B cell (primary cell): ENCODE measurements at regions not wholly inside any gene's neighbourhood (a gene's known extent, or its start where the extent isn't known, plus 50 kb on each side); places are given as distances from the start of the nearest gene placed in this dataset.

Experiments used
- ATAC-seq: fragments of 200-7000 bp; cut with Tn5 transposase; one replicate; pipeline ENCODE4 v1.10.0; 2021; ENCODE audit warnings: low read depth, mild to moderate bottlenecking, moderate number of reproducible peaks, moderate library complexity
- CTCF ChIA-PET: fragments of 350-600 bp; sonication (Branson Sonifier 250); formaldehyde crosslinking; loops from one replicate; lab custom pipeline; 2021; ENCODE audit warnings: antibody characterized with exemption, inconsistent platforms; lab: Charles Lee
- POLR2A ChIA-PET: fragments of 350-600 bp; sonication (Branson Sonifier 250); formaldehyde crosslinking; loops from one replicate; lab custom pipeline; 2021; ENCODE audit warnings: antibody characterized with exemption; lab: Charles Lee
- DNase-seq: peaks from one replicate; pipeline ENCODE4 v3.0.0; 2013
- H2AFZ ChIP-seq: 2 replicates; pipeline ENCODE4 v1.6.1; 2012; ENCODE audit warnings: mild to moderate bottlenecking, low read depth, low read length; ENCODE audit not compliant: insufficient read depth, poor library complexity, severe bottlenecking
- H3K27ac ChIP-seq, 2 donors: 1 replicate in 1 of 2; 2 replicates in 1 of 2; pipeline ENCODE4 v1.5.1; 2012 to 2013; ENCODE audit warnings: low read length in 2 of 2, mild to moderate bottlenecking in 2 of 2, moderate library complexity in 1 of 2
- H3K27me3 ChIP-seq, 4 experiments: fragments of 200-600 bp in 1 of 4; sonication (generic) in 1 of 4; replicated peaks in 1 of 4; 1 replicate in 2 of 4; 2 replicates in 2 of 4; pipeline versions ENCODE4 v1.6.1 to v1.7.0; 2013 to 2016; ENCODE audit warnings: low read length in 3 of 4, mild to moderate bottlenecking in 2 of 4, mixed read lengths in 1 of 4, moderate library complexity in 1 of 4; ENCODE audit not compliant: insufficient read depth in 4 of 4, control insufficient read depth in 3 of 4; ENCODE audit errors: control extremely low read depth in 1 of 4
- H3K36me3 ChIP-seq, 2 experiments: replicated peaks in 1 of 2; 1 replicate in 1 of 2; 2 replicates in 1 of 2; pipeline versions ENCODE4 v1.6.1 to v1.7.1; 2013; ENCODE audit warnings: low read length in 1 of 2; ENCODE audit not compliant: insufficient read depth in 2 of 2, control insufficient read depth in 1 of 2; ENCODE audit errors: control extremely low read depth in 1 of 2, extremely low read depth in 1 of 2
- H3K4me1 ChIP-seq, 2 donors: fragments of 200-600 bp in 1 of 2; sonication (generic) in 1 of 2; 1 replicate in 1 of 2; 2 replicates in 1 of 2; pipeline versions ENCODE4 v1.5.1 to v1.6.1; 2013 to 2017; ENCODE audit warnings: low read length in 2 of 2; ENCODE audit not compliant: control insufficient read depth in 2 of 2, insufficient read depth in 2 of 2
- H3K4me2 ChIP-seq: replicated peaks from 2 replicates; pipeline ENCODE3; 2012; ENCODE audit warnings: mild to moderate bottlenecking, low read depth, low read length; ENCODE audit not compliant: poor library complexity, severe bottlenecking
- H3K4me3 ChIP-seq, 5 experiments: fragments of 200-600 bp in 1 of 5; sonication (generic) in 1 of 5; 1 replicate in 3 of 5; 2 replicates in 2 of 5; pipeline versions ENCODE4 v1.5.1 to v1.7.0; 2011 to 2016; ENCODE audit warnings: low read length in 4 of 5, mild to moderate bottlenecking in 4 of 5, low read depth in 2 of 5, control low read depth in 1 of 5, moderate library complexity in 1 of 5; ENCODE audit not compliant: insufficient read depth in 1 of 5; ENCODE audit errors: control extremely low read depth in 1 of 5, extremely low read depth in 1 of 5
- H3K79me2 ChIP-seq: fragments of 200-600 bp; sonication (generic); one replicate; pipeline ENCODE4 v1.6.0; 2016; ENCODE audit warnings: low read length; ENCODE audit not compliant: control insufficient read depth, insufficient read depth
- H3K9ac ChIP-seq: fragments of 200-600 bp; sonication (generic); 2 replicates; pipeline ENCODE4 v1.6.1; 2017; ENCODE audit warnings: mild to moderate bottlenecking, low read length, moderate library complexity
- H3K9me3 ChIP-seq, 3 donors: one replicate each; pipeline versions ENCODE4 v1.6.1 to v1.7.1; 2013; ENCODE audit warnings: low read length in 2 of 3; ENCODE audit not compliant: control insufficient read depth in 2 of 3, insufficient read depth in 1 of 3; ENCODE audit errors: control extremely low read depth in 1 of 3
- H4K20me1 ChIP-seq: 2 replicates; pipeline ENCODE4 v1.6.0; 2012; ENCODE audit warnings: mild to moderate bottlenecking, low read length; ENCODE audit not compliant: insufficient read depth, control insufficient read depth, poor library complexity, severe bottlenecking
- H3K27ac Mint-ChIP-seq: one replicate; pipeline ENCODE4 v1.8.0; 2021; ENCODE audit warnings: mixed read lengths
- H3K27me3 Mint-ChIP-seq: one replicate; pipeline ENCODE4 v1.8.0; 2021; ENCODE audit warnings: mixed read lengths
- H3K4me1 Mint-ChIP-seq: one replicate; pipeline ENCODE4 v1.8.0; 2021; ENCODE audit warnings: mixed read lengths
- H3K4me3 Mint-ChIP-seq: one replicate; pipeline ENCODE4 v1.8.0; 2021; ENCODE audit warnings: mixed read lengths
- H3K9me3 Mint-ChIP-seq: one replicate; pipeline ENCODE4 v1.8.0; 2022; ENCODE audit warnings: mixed read lengths; ENCODE audit not compliant: insufficient read depth
- CTCF ChIP-seq: fragments of 200-600 bp; IDR thresholded peaks from one replicate; pipeline ENCODE4 v1.8.0; 2022; ENCODE audit warnings: antibody characterized with exemption, mild to moderate bottlenecking
- EZH2 ChIP-seq: IDR thresholded peaks from 2 replicates; pipeline ENCODE4 v1.6.1; 2012; ENCODE audit warnings: borderline replicate concordance, low read depth, mild to moderate bottlenecking, moderate library complexity, low read length; ENCODE audit not compliant: insufficient read depth, poor library complexity, severe bottlenecking
- whole genome bisulfite sequencing: methylation state at CpG from one replicate; pipeline ENCODE4 v1.1.5; 2013; ENCODE audit warnings: missing lambda C conversion rate; ENCODE audit not compliant: insufficient coverage; 5-methylcytosine and 5-hydroxymethylcytosine counted together
- intact Hi-C: fragments of 100-400 bp; cut with micrococcal nuclease; formaldehyde crosslinking; loops from one replicate; pipeline ENCODE4 v1.10.0; 2022

GRCh38 chr2:71990826-71991225, 156.8 kb downstream of the CYP26B1 start:
- H4K20me1 ChIP-seq, result no peaks in the 10 kb centered on the region
- H3K27ac ChIP-seq, result no peak overlapping the region
- no peaks in the 10 kb centered on the region for H3K9me3 ChIP-seq
- H3K4me1 ChIP-seq, result no peaks in the 10 kb centered on the region
- no peak overlapping the region for H3K4me3 ChIP-seq
- H3K27me3 ChIP-seq, result peaks cover 0 to 3% (median 0%) of the 10 kb centered on the region in 4 experiments
- CTCF ChIA-PET, result no interaction called here
- Mint-ChIP-seq H3K4me1 (no peaks in the 10 kb centered on the region), H3K27me3 (no peaks in the 10 kb centered on the region), H3K4me3 (no peak overlapping the region), H3K27ac (no peak overlapping the region), H3K9me3 (no peaks in the 10 kb centered on the region)
- no peak overlapping the region for H3K4me2 ChIP-seq
- intact Hi-C loops, result no loop called here
- WGBS, result 100% methylated on average over 1 of the region's 3 CpGs
- POLR2A ChIA-PET, result no interaction called here
- DNase-seq (no peak), ATAC-seq (no peak)
- H3K9ac ChIP-seq, result no peak overlapping the region
- TF ChIP-seq EZH2 (no peak), CTCF (no peak)
- H2AFZ ChIP-seq, result no peak overlapping the region
- no peaks in the 10 kb centered on the region for H3K79me2 ChIP-seq
- H3K36me3 ChIP-seq, result no peaks in the 10 kb centered on the region

GRCh38 chr2:71990122-71990521, 157.5 kb downstream of the CYP26B1 start:
- Mint-ChIP-seq H3K27ac (no peak overlapping the region), H3K4me3 (no peak overlapping the region), H3K27me3 (no peaks in the 10 kb centered on the region), H3K4me1 (no peaks in the 10 kb centered on the region), H3K9me3 (no peaks in the 10 kb centered on the region)
- Histone ChIP-seq H3K9ac (no peak overlapping the region), H3K4me3 (no peak overlapping the region), H3K27ac (no peak overlapping the region), H3K4me2 (no peak overlapping the region), H3K36me3 (no peaks in the 10 kb centered on the region), H2AFZ (no peak overlapping the region), H3K79me2 (no peaks in the 10 kb centered on the region), H3K27me3 (peaks cover 0 to 3% (median 0%) of the 10 kb centered on the region in 4 experiments), H3K4me1 (no peaks in the 10 kb centered on the region), H4K20me1 (no peaks in the 10 kb centered on the region), H3K9me3 (no peaks in the 10 kb centered on the region)
- 95% methylated on average over 6 of the region's 6 CpGs for WGBS
- intact Hi-C loops, result no loop called here
- POLR2A ChIA-PET, result no interaction called here
- no peak for DNase-seq
- TF ChIP-seq CTCF (no peak), EZH2 (no peak)
- no peak for ATAC-seq
- CTCF ChIA-PET, result no interaction called here
